ENCODE measurements at regions not wholly inside any gene's neighbourhood (a gene's known extent, or its start where the extent isn't known, plus 50 kb on each side); places are given as distances from the start of the nearest gene placed in this dataset.

DNA sequence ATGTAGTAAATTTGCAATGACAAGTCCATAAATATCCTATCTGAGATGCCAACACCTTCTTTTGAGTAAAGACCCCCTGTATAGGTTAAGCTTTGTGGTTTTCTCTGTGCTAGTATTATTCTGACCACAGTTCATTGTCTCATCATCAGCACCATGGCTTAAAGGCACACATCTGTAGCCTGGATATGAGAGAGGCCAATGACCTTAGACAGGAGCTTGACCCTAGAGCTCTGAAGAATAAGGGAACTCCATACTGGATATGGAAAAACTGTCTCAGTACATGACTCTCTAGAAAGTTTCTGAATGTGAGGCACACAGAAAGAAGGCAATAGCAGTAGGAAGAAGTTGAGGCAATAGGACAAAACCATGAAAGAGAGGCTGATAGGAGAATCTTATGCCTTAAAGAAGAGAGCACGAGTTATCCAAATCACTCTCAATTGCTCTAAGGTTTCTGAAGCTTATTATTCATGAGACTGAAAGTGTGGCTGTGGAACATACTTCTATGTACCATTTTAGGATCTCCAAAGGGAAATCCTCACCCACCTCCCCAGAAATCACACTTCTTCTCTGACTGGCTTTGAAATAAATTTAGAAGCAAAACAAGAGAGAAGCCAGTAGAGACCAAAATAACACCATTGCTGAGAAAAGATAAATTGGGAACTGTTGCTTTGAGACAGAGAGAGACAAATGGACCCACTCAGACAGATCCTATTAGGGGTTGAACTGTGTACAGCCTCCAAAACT is 150.2 kb downstream of the ABCA8 start:
- intact Hi-C loops (cut with DNase I) = no loop called here
- Histone ChIP-seq H3K4me3 (no peak overlapping the region), H3K27me3 (no peaks in the 10 kb centered on the region), H3K9me3 (replicated peaks in 1 of 3) (no peaks in the 10 kb centered on the region), H3K4me1 (replicated peaks in 1 of 2) (peaks cover 7 to 10% of the 10 kb centered on the region in 2 donors), H3K27ac (no peak overlapping the region), H3K36me3 (replicated peaks in 1 of 2) (no peaks in the 10 kb centered on the region)
- TF ChIP-seq, protein P1, sequence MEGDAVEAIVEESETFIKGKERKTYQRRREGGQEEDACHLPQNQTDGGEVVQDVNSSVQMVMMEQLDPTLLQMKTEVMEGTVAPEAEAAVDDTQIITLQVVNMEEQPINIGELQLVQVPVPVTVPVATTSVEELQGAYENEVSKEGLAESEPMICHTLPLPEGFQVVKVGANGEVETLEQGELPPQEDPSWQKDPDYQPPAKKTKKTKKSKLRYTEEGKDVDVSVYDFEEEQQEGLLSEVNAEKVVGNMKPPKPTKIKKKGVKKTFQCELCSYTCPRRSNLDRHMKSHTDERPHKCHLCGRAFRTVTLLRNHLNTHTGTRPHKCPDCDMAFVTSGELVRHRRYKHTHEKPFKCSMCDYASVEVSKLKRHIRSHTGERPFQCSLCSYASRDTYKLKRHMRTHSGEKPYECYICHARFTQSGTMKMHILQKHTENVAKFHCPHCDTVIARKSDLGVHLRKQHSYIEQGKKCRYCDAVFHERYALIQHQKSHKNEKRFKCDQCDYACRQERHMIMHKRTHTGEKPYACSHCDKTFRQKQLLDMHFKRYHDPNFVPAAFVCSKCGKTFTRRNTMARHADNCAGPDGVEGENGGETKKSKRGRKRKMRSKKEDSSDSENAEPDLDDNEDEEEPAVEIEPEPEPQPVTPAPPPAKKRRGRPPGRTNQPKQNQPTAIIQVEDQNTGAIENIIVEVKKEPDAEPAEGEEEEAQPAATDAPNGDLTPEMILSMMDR (IDR thresholded peaks at IDR 0.05) = no peak
- no peak for TF ChIP-seq POLR2A (IDR thresholded peaks at IDR 0.05)
- 89 to 93% (median 92%) methylated on average over 1 of the region's 1 CpG for WGBS, 4 donors
- DNase-seq = no peak

DNA sequence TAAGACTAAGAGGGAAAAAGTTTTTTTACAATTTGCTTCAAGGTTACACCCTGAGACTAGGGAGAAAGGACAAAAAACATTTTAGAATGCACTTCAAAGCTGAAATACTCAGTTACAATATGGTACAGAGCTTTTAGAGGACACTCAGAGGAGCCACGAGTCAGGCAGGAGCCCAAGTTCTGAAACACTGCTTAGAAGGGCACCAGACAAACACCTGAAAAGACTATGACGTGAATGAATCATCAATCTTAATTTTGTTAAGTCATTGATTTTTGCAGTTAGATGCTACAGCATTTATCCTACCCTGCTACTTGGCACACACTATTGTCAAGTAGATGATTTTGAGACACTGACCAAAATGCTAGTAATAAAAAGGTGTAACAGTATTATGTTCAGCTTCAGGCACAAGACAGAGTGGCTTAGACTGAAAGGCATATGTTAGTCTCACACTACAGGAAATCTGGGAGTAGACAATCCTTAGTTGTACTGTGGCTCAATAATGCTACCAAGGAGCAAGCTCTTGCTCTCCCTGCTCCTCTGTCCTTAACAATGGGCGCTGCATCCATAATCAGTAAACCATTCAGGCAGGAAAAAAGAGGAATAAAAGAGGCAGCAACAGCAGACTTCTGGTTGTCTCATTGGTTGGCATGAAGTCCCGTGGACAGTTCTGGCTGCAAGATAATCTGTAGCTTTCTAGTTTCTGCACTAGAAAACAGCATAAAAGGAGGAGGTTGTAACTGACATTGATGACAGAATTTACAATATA is 151.8 kb downstream of the ABCA8 start:
- no peaks in the 10 kb centered on the region for H3K9me3 ChIP-seq (replicated peaks in 1 of 3)
- H3K36me3 ChIP-seq (replicated peaks in 1 of 2) = no peaks in the 10 kb centered on the region
- 52 to 62% (median 57%) methylated on average over 4 of the region's 4 CpGs for WGBS, 4 donors
- intact Hi-C loops (cut with DNase I) = no loop called here
- peak in 2 of 7 donors; percentile 35 to 37 for DNase-seq
- no peak overlapping the region for H3K4me3 ChIP-seq
- H3K27me3 ChIP-seq = no peaks in the 10 kb centered on the region
- no peak for TF ChIP-seq POLR2A (IDR thresholded peaks at IDR 0.05)
- TF ChIP-seq, protein P1 (IDR thresholded peaks at IDR 0.05) = no peak
- peak overlapping the region in 2 of 5 donors; percentile 7 to 13 for H3K27ac ChIP-seq
- peaks cover 7 to 10% of the 10 kb centered on the region in 2 donors for H3K4me1 ChIP-seq (replicated peaks in 1 of 2)

DNA sequence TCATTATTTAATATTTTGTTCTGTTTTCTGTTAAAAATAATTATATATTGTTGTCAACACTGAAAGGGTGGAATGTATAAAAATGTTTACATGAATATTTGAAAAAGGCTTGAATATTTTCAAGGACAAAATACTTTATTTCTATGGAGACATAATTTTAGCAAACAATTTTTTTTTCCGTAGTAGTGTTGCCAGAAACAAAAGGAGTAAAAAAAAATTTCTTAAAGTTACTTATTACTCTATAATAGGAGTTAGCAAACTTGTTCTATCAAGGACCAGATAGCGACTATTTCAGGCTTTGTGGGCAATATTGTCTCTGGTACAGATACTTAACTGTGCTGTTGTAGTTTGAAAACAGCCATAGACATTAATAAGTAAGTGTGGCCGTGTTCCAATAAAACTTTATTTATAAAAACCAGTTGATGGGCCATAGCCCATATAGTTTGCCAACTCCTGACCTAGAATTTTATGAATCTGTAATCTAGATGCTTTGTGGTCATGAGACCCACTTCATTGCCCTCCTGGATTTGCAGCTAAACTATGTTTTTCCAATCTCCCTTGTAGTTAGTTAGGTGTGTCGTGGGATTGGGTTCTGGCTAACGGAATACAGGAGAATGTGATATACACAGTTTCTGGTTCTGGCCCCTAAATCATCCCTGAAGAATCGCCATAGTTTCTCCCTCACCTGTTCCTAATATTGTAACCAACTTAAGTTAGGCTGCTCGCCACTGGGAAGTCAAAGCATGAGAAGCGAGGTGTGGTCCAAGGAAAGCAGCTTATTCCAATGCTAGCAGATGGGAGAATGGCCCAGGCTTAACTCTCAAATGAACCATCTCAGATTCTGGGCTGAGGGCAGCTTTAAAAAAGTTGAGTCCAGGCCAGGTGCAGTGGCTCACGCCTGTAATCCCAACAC is 153.6 kb downstream of the ABCA8 start:
- no peak for DNase-seq
- 92 to 94% (median 94%) methylated on average over 9 of the region's 9 CpGs for WGBS, 4 donors
- H3K27ac ChIP-seq = no peak overlapping the region
- H3K4me1 ChIP-seq (replicated peaks in 1 of 2) = peaks cover 7 to 10% of the 10 kb centered on the region in 2 donors
- intact Hi-C loops (cut with DNase I) = no loop called here
- H3K9me3 ChIP-seq (replicated peaks in 1 of 3) = no peaks in the 10 kb centered on the region
- TF ChIP-seq, protein P1 (IDR thresholded peaks at IDR 0.05) = no peak
- no peak for TF ChIP-seq POLR2A (IDR thresholded peaks at IDR 0.05)
- H3K27me3 ChIP-seq = no peaks in the 10 kb centered on the region
- no peaks in the 10 kb centered on the region for H3K36me3 ChIP-seq (replicated peaks in 1 of 2)
- H3K4me3 ChIP-seq = no peak overlapping the region

DNA sequence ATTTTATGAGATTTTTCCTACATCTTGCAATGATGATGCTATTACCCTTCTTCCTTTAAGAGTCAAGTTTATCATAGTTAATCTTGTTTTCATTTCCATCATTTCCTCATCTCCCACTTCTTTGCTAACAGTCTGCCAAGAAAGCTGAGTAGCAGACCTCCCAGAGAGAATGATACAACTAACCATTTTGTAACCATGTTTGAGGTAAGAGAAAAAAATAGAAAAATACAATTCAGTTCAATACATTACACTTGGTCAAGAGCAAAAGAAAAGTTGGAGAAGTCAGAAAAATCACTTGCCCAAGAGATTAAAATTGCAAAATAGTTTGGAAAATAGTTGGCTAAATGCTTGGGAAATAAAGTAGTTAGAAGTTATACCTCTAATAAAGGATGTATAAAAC is 154.4 kb downstream of the ABCA8 start:
- Histone ChIP-seq H3K4me1 (replicated peaks in 1 of 2) (peaks cover 7 to 10% of the 10 kb centered on the region in 2 donors), H3K9me3 (replicated peaks in 1 of 3) (no peaks in the 10 kb centered on the region), H3K36me3 (replicated peaks in 1 of 2) (no peaks in the 10 kb centered on the region), H3K4me3 (no peak overlapping the region), H3K27me3 (no peaks in the 10 kb centered on the region), H3K27ac (no peak overlapping the region)
- DNase-seq = no peak
- TF ChIP-seq, protein P1 (IDR thresholded peaks at IDR 0.05) = no peak
- TF ChIP-seq POLR2A (IDR thresholded peaks at IDR 0.05) = no peak
- intact Hi-C loops (cut with DNase I) = no loop called here

All from adrenal gland (tissue), 9 donors.